GM13977 (cell line): ENCODE measurements at regions not wholly inside any gene's neighbourhood (a gene's known extent, or its start where the extent isn't known, plus 50 kb on each side); places are given as distances from the start of the nearest gene placed in this dataset.

ENCODE experiments used
- DNase-seq: peaks from one replicate; pipeline ENCODE4 v3.0.0; 2012; ENCODE audit warnings: low spot score
- CTCF ChIP-seq: IDR thresholded peaks from 2 replicates; pipeline ENCODE4 v1.5.1; 2012; ENCODE audit warnings: mild to moderate bottlenecking, control low read depth; ENCODE audit not compliant: insufficient read depth; ENCODE audit errors: extremely low read depth, missing control alignments
- in situ Hi-C: fragments of 300-500 bp; cut with MboI; formaldehyde crosslinking; loops from one replicate; pipeline ENCODE4 v1.12.0; 2022; ENCODE audit warnings: low sequenced_read_pairs, low pct_unique_long_range_greater_than_20kb, mixed read lengths, inconsistent platforms; ENCODE audit not compliant: unreplicated experiment

DNA sequence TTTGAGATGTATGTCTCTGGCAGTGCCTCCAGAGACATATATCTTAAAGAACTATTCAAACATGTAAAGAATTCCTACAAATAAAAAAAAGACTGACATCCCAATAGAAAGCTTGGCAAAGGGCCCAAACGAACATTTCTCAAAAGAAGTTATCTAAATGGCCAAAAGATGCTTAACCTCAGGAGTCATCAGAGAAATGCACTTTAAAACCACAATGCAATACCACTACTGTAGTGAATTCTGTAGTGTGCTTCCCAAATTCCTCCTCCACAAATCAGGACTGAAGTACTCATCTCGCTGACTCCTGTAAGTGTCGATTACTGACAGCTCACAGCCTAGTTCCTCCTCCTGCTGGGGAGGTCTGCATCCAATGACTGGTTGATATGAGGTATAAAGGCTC is 129.0 kb upstream of the MAMLD1 start:
- in situ Hi-C loops, result no loop called here
- no peak for DNase-seq

GRCh38 chrX:150236327-150236726 is 126.8 kb upstream of the MAMLD1 start:
- DNase-seq, result no peak
- in situ Hi-C loops, result no loop called here
- TF ChIP-seq CTCF, result no peak

More for the DNA sequence above, 129.0 kb upstream of the MAMLD1 start:
- TF ChIP-seq CTCF, result no peak

GRCh38 chrX:150238632-150239382 is 124.3 kb upstream of the MAMLD1 start:
- DNase-seq, result no peak
- in situ Hi-C loops, result no loop called here
- TF ChIP-seq CTCF, result no peak

GRCh38 chrX:150239946-150240642 is 123.0 kb upstream of the MAMLD1 start:
- in situ Hi-C loops, result no loop called here
- no peak for TF ChIP-seq CTCF
- DNase-seq, result no peak

GRCh38 chrX:150240643-150240970 is 122.5 kb upstream of the MAMLD1 start:
- no peak for DNase-seq
- TF ChIP-seq CTCF, result no peak
- in situ Hi-C loops, result no loop called here

- TF ChIP-seq CTCF, result no peak
- no peak for DNase-seq
- in situ Hi-C loops, result no loop called here
Observed at GRCh38 chrX:150253959-150254620, 109.0 kb upstream of the MAMLD1 start.
